ENCODE measurements at regions not wholly inside any gene's neighbourhood (a gene's known extent, or its start where the extent isn't known, plus 50 kb on each side); places are given as distances from the start of the nearest gene placed in this dataset.
"Not testable (repeated sequence)": the region's sequence is repeated elsewhere in the genome, so short reads cannot be mapped to it uniquely, and the experiment has no call there.

DNA sequence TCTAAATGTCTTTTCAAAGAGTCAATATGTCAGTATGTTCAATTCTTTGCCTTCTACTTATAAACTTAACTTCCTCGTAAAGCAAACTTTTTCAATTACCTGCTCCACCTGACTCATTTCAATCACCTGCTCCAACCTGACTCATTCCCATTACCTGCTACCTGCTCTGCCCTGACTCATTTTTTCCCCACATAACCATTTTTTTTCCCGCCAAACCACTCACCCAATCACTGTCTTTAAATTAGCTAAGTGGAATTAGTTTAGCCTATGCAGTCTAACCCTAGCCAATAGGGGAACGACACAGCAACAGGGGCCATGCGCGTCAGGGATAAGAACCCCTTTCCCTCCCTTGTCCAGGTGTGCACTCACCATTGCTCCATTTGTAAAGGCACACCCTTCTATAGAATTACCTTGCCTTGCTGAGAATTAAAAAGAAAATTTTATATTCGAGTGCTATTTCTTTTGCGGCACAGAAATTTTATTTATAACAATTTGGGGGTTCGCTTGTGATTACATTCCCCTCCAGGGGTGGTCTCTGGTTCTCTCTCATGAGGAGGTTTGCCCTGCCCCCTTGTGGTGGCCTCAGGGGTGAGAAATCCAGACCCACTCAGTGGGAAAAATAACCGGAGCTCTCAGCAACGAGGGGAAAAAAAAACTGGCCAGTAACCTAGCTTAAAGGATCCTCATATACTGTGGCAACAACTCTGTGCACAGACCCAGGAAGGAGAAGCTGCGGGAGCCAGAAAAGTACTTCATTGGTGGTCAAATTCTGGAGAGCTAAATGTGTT lies 193.1 kb downstream of the ZNF486 start:
- H3K27ac ChIP-seq (ENCODE audit: insufficient read depth in 1 of 2, low read depth in 1 of 2, low read length in 2 of 2, poor library complexity in 1 of 2, severe bottlenecking in 2 of 2), result no peak overlapping the region
- no peak for DNase-seq
- WGBS (ENCODE audit: insufficient coverage), result 71% methylated on average over 11 of the region's 11 CpGs
- no peaks in the 10 kb centered on the region for H3K36me3 ChIP-seq (ENCODE audit: control insufficient read depth in 4 of 4, insufficient read depth in 4 of 4, low read length in 3 of 4)
- H3K9me3 ChIP-seq (ENCODE audit: control extremely low read depth in 1 of 5, control insufficient read depth in 4 of 5, insufficient read depth in 2 of 5, low read depth in 1 of 5, low read length in 4 of 5), result peaks cover 1 to 19% (median 5%) of the 10 kb centered on the region in 5 experiments
- H3K4me3 ChIP-seq (ENCODE audit: control insufficient read depth in 1 of 7, extremely low read depth in 1 of 7, insufficient read depth in 4 of 7, low read depth in 2 of 7, low read length in 6 of 7), result no peak overlapping the region
- ChIA-PET CTCF (no interaction called here), POLR2A (no interaction called here)
- H3K4me1 ChIP-seq (ENCODE audit: control extremely low read depth in 1 of 4, control insufficient read depth in 4 of 4, insufficient read depth in 4 of 4, low read length in 3 of 4), result no peaks in the 10 kb centered on the region
- H3K27me3 ChIP-seq (replicated peaks in 2 of 5; ENCODE audit: control insufficient read depth in 4 of 5, insufficient read depth in 5 of 5, low read length in 4 of 5), result no peaks in the 10 kb centered on the region

GRCh38 chr19:20358841-20359465 lies 191.9 kb downstream of the ZNF486 start:
- H3K4me1 ChIP-seq (ENCODE audit: control extremely low read depth in 1 of 4, control insufficient read depth in 4 of 4, insufficient read depth in 4 of 4, low read length in 3 of 4); DNase-seq; H3K4me3 ChIP-seq (ENCODE audit: control insufficient read depth in 1 of 7, extremely low read depth in 1 of 7, insufficient read depth in 4 of 7, low read depth in 2 of 7, low read length in 6 of 7); CTCF ChIA-PET; H3K36me3 ChIP-seq (ENCODE audit: control insufficient read depth in 4 of 4, insufficient read depth in 4 of 4, low read length in 3 of 4); POLR2A ChIA-PET; H3K27me3 ChIP-seq (replicated peaks in 2 of 5; ENCODE audit: control insufficient read depth in 4 of 5, insufficient read depth in 5 of 5, low read length in 4 of 5); H3K27ac ChIP-seq (ENCODE audit: insufficient read depth in 1 of 2, low read depth in 1 of 2, low read length in 2 of 2, poor library complexity in 1 of 2, severe bottlenecking in 2 of 2): not testable (repeated sequence)
- H3K9me3 ChIP-seq (ENCODE audit: control extremely low read depth in 1 of 5, control insufficient read depth in 4 of 5, insufficient read depth in 2 of 5, low read depth in 1 of 5, low read length in 4 of 5), result peaks cover 0 to 12% (median 2%) of the 10 kb centered on the region in 5 experiments
- WGBS (ENCODE audit: insufficient coverage), result 81% methylated on average over 5 of the region's 7 CpGs

- H3K36me3 ChIP-seq (ENCODE audit: control insufficient read depth in 4 of 4, insufficient read depth in 4 of 4, low read length in 3 of 4), result no peaks in the 10 kb centered on the region
- ChIA-PET POLR2A (no interaction called here), CTCF (no interaction called here)
- H3K4me3 ChIP-seq (ENCODE audit: control insufficient read depth in 1 of 7, extremely low read depth in 1 of 7, insufficient read depth in 4 of 7, low read depth in 2 of 7, low read length in 6 of 7), result no peak overlapping the region
- DNase-seq, result no peak
- H3K27ac ChIP-seq (ENCODE audit: insufficient read depth in 1 of 2, low read depth in 1 of 2, low read length in 2 of 2, poor library complexity in 1 of 2, severe bottlenecking in 2 of 2), result no peak overlapping the region
- WGBS (ENCODE audit: insufficient coverage), result 67% methylated on average over 4 of the region's 6 CpGs
- H3K4me1 ChIP-seq (ENCODE audit: control extremely low read depth in 1 of 4, control insufficient read depth in 4 of 4, insufficient read depth in 4 of 4, low read length in 3 of 4), result no peaks in the 10 kb centered on the region
- no peaks in the 10 kb centered on the region for H3K27me3 ChIP-seq (replicated peaks in 2 of 5; ENCODE audit: control insufficient read depth in 4 of 5, insufficient read depth in 5 of 5, low read length in 4 of 5)
- H3K9me3 ChIP-seq (ENCODE audit: control extremely low read depth in 1 of 5, control insufficient read depth in 4 of 5, insufficient read depth in 2 of 5, low read depth in 1 of 5, low read length in 4 of 5), result peaks cover 0 to 8% (median 1%) of the 10 kb centered on the region in 5 experiments
Observed at GRCh38 chr19:20357921-20358320, 190.9 kb downstream of the ZNF486 start.

- Histone ChIP-seq H3K9me3 (ENCODE audit: control extremely low read depth in 1 of 5, control insufficient read depth in 4 of 5, insufficient read depth in 2 of 5, low read depth in 1 of 5, low read length in 4 of 5) (no peaks in the 10 kb centered on the region), H3K27me3 (replicated peaks in 2 of 5; ENCODE audit: control insufficient read depth in 4 of 5, insufficient read depth in 5 of 5, low read length in 4 of 5) (no peaks in the 10 kb centered on the region), H3K4me3 (ENCODE audit: control insufficient read depth in 1 of 7, extremely low read depth in 1 of 7, insufficient read depth in 4 of 7, low read depth in 2 of 7, low read length in 6 of 7) (no peak overlapping the region), H3K4me1 (ENCODE audit: control extremely low read depth in 1 of 4, control insufficient read depth in 4 of 4, insufficient read depth in 4 of 4, low read length in 3 of 4) (no peaks in the 10 kb centered on the region), H3K36me3 (ENCODE audit: control insufficient read depth in 4 of 4, insufficient read depth in 4 of 4, low read length in 3 of 4) (no peaks in the 10 kb centered on the region), H3K27ac (ENCODE audit: insufficient read depth in 1 of 2, low read depth in 1 of 2, low read length in 2 of 2, poor library complexity in 1 of 2, severe bottlenecking in 2 of 2) (no peak overlapping the region)
- DNase-seq, result no peak
- ChIA-PET CTCF (no interaction called here), POLR2A (no interaction called here)
Observed at GRCh38 chr19:20351244-20351643, 184.2 kb downstream of the ZNF486 start.

GRCh38 chr19:20349206-20349605 lies 182.2 kb downstream of the ZNF486 start:
- 100% methylated on average over 1 of the region's 2 CpGs for WGBS (ENCODE audit: insufficient coverage)
- Histone ChIP-seq H3K27me3 (replicated peaks in 2 of 5; ENCODE audit: control insufficient read depth in 4 of 5, insufficient read depth in 5 of 5, low read length in 4 of 5) (no peaks in the 10 kb centered on the region), H3K9me3 (ENCODE audit: control extremely low read depth in 1 of 5, control insufficient read depth in 4 of 5, insufficient read depth in 2 of 5, low read depth in 1 of 5, low read length in 4 of 5) (peaks cover 0 to 2% (median 0%) of the 10 kb centered on the region in 5 experiments), H3K4me1 (ENCODE audit: control extremely low read depth in 1 of 4, control insufficient read depth in 4 of 4, insufficient read depth in 4 of 4, low read length in 3 of 4) (no peaks in the 10 kb centered on the region), H3K27ac (ENCODE audit: insufficient read depth in 1 of 2, low read depth in 1 of 2, low read length in 2 of 2, poor library complexity in 1 of 2, severe bottlenecking in 2 of 2) (no peak overlapping the region), H3K36me3 (ENCODE audit: control insufficient read depth in 4 of 4, insufficient read depth in 4 of 4, low read length in 3 of 4) (no peaks in the 10 kb centered on the region), H3K4me3 (ENCODE audit: control insufficient read depth in 1 of 7, extremely low read depth in 1 of 7, insufficient read depth in 4 of 7, low read depth in 2 of 7, low read length in 6 of 7) (no peak overlapping the region)
- ChIA-PET CTCF (no interaction called here), POLR2A (no interaction called here)
- no peak for DNase-seq

GRCh38 chr19:20339444-20339843 lies 172.4 kb downstream of the ZNF486 start:
- ChIA-PET POLR2A (no interaction called here), CTCF (no interaction called here)
- Histone ChIP-seq H3K27me3 (replicated peaks in 2 of 5; ENCODE audit: control insufficient read depth in 4 of 5, insufficient read depth in 5 of 5, low read length in 4 of 5) (no peaks in the 10 kb centered on the region), H3K4me1 (ENCODE audit: control extremely low read depth in 1 of 4, control insufficient read depth in 4 of 4, insufficient read depth in 4 of 4, low read length in 3 of 4) (no peaks in the 10 kb centered on the region), H3K4me3 (ENCODE audit: control insufficient read depth in 1 of 7, extremely low read depth in 1 of 7, insufficient read depth in 4 of 7, low read depth in 2 of 7, low read length in 6 of 7) (no peak overlapping the region), H3K36me3 (ENCODE audit: control insufficient read depth in 4 of 4, insufficient read depth in 4 of 4, low read length in 3 of 4) (no peaks in the 10 kb centered on the region), H3K27ac (ENCODE audit: insufficient read depth in 1 of 2, low read depth in 1 of 2, low read length in 2 of 2, poor library complexity in 1 of 2, severe bottlenecking in 2 of 2) (no peak overlapping the region), H3K9me3 (ENCODE audit: control extremely low read depth in 1 of 5, control insufficient read depth in 4 of 5, insufficient read depth in 2 of 5, low read depth in 1 of 5, low read length in 4 of 5) (peaks cover 0 to 9% (median 0%) of the 10 kb centered on the region in 5 experiments)
- no peak for DNase-seq
- WGBS (ENCODE audit: insufficient coverage), result 100% methylated on average over 1 of the region's 4 CpGs

- CTCF ChIA-PET, result interaction anchor here (1.0 kb wide), 1 partner anchor 10 kb away, joined by 3 read pairs; no protein-coding TSS in a partner anchor
- no peaks in the 10 kb centered on the region for H3K4me1 ChIP-seq (ENCODE audit: control extremely low read depth in 1 of 4, control insufficient read depth in 4 of 4, insufficient read depth in 4 of 4, low read length in 3 of 4)
- H3K27ac ChIP-seq (ENCODE audit: insufficient read depth in 1 of 2, low read depth in 1 of 2, low read length in 2 of 2, poor library complexity in 1 of 2, severe bottlenecking in 2 of 2), result no peak overlapping the region
- DNase-seq, result no peak
- H3K9me3 ChIP-seq (ENCODE audit: control extremely low read depth in 1 of 5, control insufficient read depth in 4 of 5, insufficient read depth in 2 of 5, low read depth in 1 of 5, low read length in 4 of 5), result peaks cover 0 to 3% (median 2%) of the 10 kb centered on the region in 5 experiments
- H3K27me3 ChIP-seq (replicated peaks in 2 of 5; ENCODE audit: control insufficient read depth in 4 of 5, insufficient read depth in 5 of 5, low read length in 4 of 5), result no peaks in the 10 kb centered on the region
- no peak overlapping the region for H3K4me3 ChIP-seq (ENCODE audit: control insufficient read depth in 1 of 7, extremely low read depth in 1 of 7, insufficient read depth in 4 of 7, low read depth in 2 of 7, low read length in 6 of 7)
- POLR2A ChIA-PET, result no interaction called here
- H3K36me3 ChIP-seq (ENCODE audit: control insufficient read depth in 4 of 4, insufficient read depth in 4 of 4, low read length in 3 of 4), result no peaks in the 10 kb centered on the region
- WGBS (ENCODE audit: insufficient coverage), result 83% methylated on average over 2 of the region's 3 CpGs
Observed at GRCh38 chr19:20334760-20335159, 167.7 kb downstream of the ZNF486 start.

Data from common myeloid progenitor, CD34-positive (primary cell).